MM.1S (cell line): ENCODE measurements at regions not wholly inside any gene's neighbourhood (a gene's known extent, or its start where the extent isn't known, plus 50 kb on each side); places are given as distances from the start of the nearest gene placed in this dataset.
A peak's percentile ranks its signal among the peaks of the same experiment; 100 is the strongest.

ENCODE experiments used
- DNase-seq: peaks from one replicate; pipeline ENCODE4 v3.0.0-alpha.2; 2015
- H2AFZ ChIP-seq: fragments of 300-600 bp; sonication (generic); 2 replicates; pipeline ENCODE4 v1.6.0; 2016; ENCODE audit warnings: antibody characterized with exemption, low read length
- H3F3A ChIP-seq: fragments of 300-600 bp; sonication (generic); 2 replicates; pipeline ENCODE4 v1.6.1; 2016; ENCODE audit warnings: mild to moderate bottlenecking, antibody characterized with exemption, low read length, moderate library complexity, mixed read lengths; ENCODE audit not compliant: insufficient read depth
- H3K27ac ChIP-seq: fragments of 300-600 bp; sonication (generic); 2 replicates; pipeline ENCODE4 v1.5.1; 2016; ENCODE audit warnings: mild to moderate bottlenecking, low read length
- H3K27me3 ChIP-seq: fragments of 300-600 bp; sonication (generic); replicated peaks from 2 replicates; pipeline ENCODE4 v1.6.0; 2016; ENCODE audit warnings: low read length; ENCODE audit not compliant: insufficient read depth
- H3K36me3 ChIP-seq: fragments of 300-600 bp; sonication (generic); replicated peaks from 2 replicates; pipeline ENCODE4 v1.6.1; 2016; ENCODE audit warnings: mild to moderate bottlenecking, low read length, mixed read lengths; ENCODE audit not compliant: insufficient read depth
- H3K4me1 ChIP-seq: fragments of 300-600 bp; sonication (generic); 2 replicates; pipeline ENCODE4 v1.6.1; 2016; ENCODE audit warnings: low read length, mixed read lengths
- H3K4me2 ChIP-seq: fragments of 300-600 bp; sonication (generic); 2 replicates; pipeline ENCODE4 v1.6.0; 2016; ENCODE audit warnings: low read depth, low read length
- H3K4me3 ChIP-seq: fragments of 300-600 bp; sonication (generic); 2 replicates; pipeline ENCODE4 v1.5.1; 2016; ENCODE audit warnings: low read length, mixed read lengths
- H3K79me2 ChIP-seq: fragments of 300-600 bp; sonication (generic); 2 replicates; pipeline ENCODE4 v1.6.1; 2016; ENCODE audit warnings: mixed run types, low read length, mixed read lengths
- H3K9ac ChIP-seq: fragments of 300-600 bp; sonication (generic); 2 replicates; pipeline ENCODE4 v1.6.1; 2016; ENCODE audit warnings: low read length, mixed read lengths
- H3K9me2 ChIP-seq: fragments of 300-600 bp; sonication (generic); replicated peaks from 2 replicates; pipeline ENCODE4 v1.6.1; 2016; ENCODE audit warnings: mild to moderate bottlenecking, low read length, mixed read lengths; ENCODE audit not compliant: insufficient read depth
- H3K9me3 ChIP-seq: fragments of 300-600 bp; sonication (generic); replicated peaks from 2 replicates; pipeline ENCODE4 v1.6.1; 2016; ENCODE audit warnings: mild to moderate bottlenecking, low read length, mixed read lengths; ENCODE audit not compliant: insufficient read depth
- H4K20me1 ChIP-seq: fragments of 300-600 bp; sonication (generic); 2 replicates; pipeline ENCODE4 v1.6.1; 2016; ENCODE audit warnings: mild to moderate bottlenecking, low read length, moderate library complexity, mixed read lengths; ENCODE audit not compliant: insufficient read depth
- CTCF ChIP-seq: fragments of 300-600 bp; sonication (generic); IDR thresholded peaks from 2 replicates; pipeline ENCODE4 v1.5.1; 2016; ENCODE audit warnings: antibody characterized with exemption, low read length, mixed read lengths
- EZH2 ChIP-seq: fragments of 300-600 bp; sonication (generic); optimal IDR thresholded peaks from 2 replicates; pipeline ENCODE3; 2017; ENCODE audit warnings: low read depth, mild to moderate bottlenecking, antibody characterized with exemption, low read length, mixed read lengths
- EZH2phosphoT487 ChIP-seq: fragments of 300-600 bp; sonication (generic); IDR thresholded peaks from 2 replicates; pipeline ENCODE4 v1.6.1; 2018; ENCODE audit warnings: antibody characterized with exemption, low read length

GRCh38 chr3:75332794-75333193 is 331.3 kb upstream of the FRG2C start:
- TF ChIP-seq EZH2phosphoT487, result no peak
- no peak for TF ChIP-seq CTCF
- H3F3A ChIP-seq, result 0 out of 2 replicates have a peak, but pooled peaks cover 9% of the 10 kb centered on the region
- H4K20me1 ChIP-seq, result no peaks in the 10 kb centered on the region
- no peak overlapping the region for H3K27ac ChIP-seq
- no peaks in the 10 kb centered on the region for H3K9me3 ChIP-seq
- no peaks in the 10 kb centered on the region for H3K27me3 ChIP-seq
- no peak for DNase-seq
- H3K4me2 ChIP-seq, result no peak overlapping the region
- H2AFZ ChIP-seq, result no peak overlapping the region
- no peaks in the 10 kb centered on the region for H3K36me3 ChIP-seq
- H3K4me1 ChIP-seq, result peaks cover 17% of the 10 kb centered on the region
- no peak overlapping the region for H3K4me3 ChIP-seq
- no peaks in the 10 kb centered on the region for H3K79me2 ChIP-seq
- H3K9me2 ChIP-seq, result no peaks in the 10 kb centered on the region
- H3K9ac ChIP-seq, result no peak overlapping the region

GRCh38 chr3:75334299-75334698 is 329.8 kb upstream of the FRG2C start:
- H3K9me3 ChIP-seq, result no peaks in the 10 kb centered on the region
- H3F3A ChIP-seq, result 0 out of 2 replicates have a peak, but pooled peaks cover 17% of the 10 kb centered on the region
- no peak for DNase-seq
- no peak overlapping the region for H3K9ac ChIP-seq
- H3K4me2 ChIP-seq, result no peak overlapping the region
- H3K27ac ChIP-seq, result no peak overlapping the region
- no peak overlapping the region for H3K4me3 ChIP-seq
- no peak for TF ChIP-seq EZH2phosphoT487
- no peak for TF ChIP-seq EZH2
- TF ChIP-seq CTCF, result no peak
- H3K36me3 ChIP-seq, result no peaks in the 10 kb centered on the region
- H3K9me2 ChIP-seq, result no peaks in the 10 kb centered on the region
- H3K79me2 ChIP-seq, result no peaks in the 10 kb centered on the region
- H3K27me3 ChIP-seq, result no peaks in the 10 kb centered on the region
- peaks cover 32% of the 10 kb centered on the region for H3K4me1 ChIP-seq
- no peak overlapping the region for H2AFZ ChIP-seq
- no peaks in the 10 kb centered on the region for H4K20me1 ChIP-seq

GRCh38 chr3:75337226-75337900 is 326.8 kb upstream of the FRG2C start:
- Histone ChIP-seq H3K36me3 (no peaks in the 10 kb centered on the region), H2AFZ (no peak overlapping the region), H3K9me2 (no peaks in the 10 kb centered on the region), H3K79me2 (no peaks in the 10 kb centered on the region), H3F3A (peaks cover 23% of the 10 kb centered on the region; the same call in 1 of the 2 replicates), H3K27me3 (no peaks in the 10 kb centered on the region), H3K4me1 (peaks cover 38% of the 10 kb centered on the region), H3K4me2 (peak overlapping the region; percentile 40; the same call in 1 of the 2 replicates), H3K4me3 (no peak overlapping the region), H3K27ac (peak overlapping the region; percentile 28; the same call in 1 of the 2 replicates), H3K9ac (no peak overlapping the region), H4K20me1 (no peaks in the 10 kb centered on the region), H3K9me3 (no peaks in the 10 kb centered on the region)
- peak; percentile 30 for DNase-seq
- TF ChIP-seq CTCF, result no peak
- TF ChIP-seq EZH2, result no peak
- TF ChIP-seq EZH2phosphoT487, result no peak
